ENCODE measurements at regions not wholly inside any gene's neighbourhood (a gene's known extent, or its start where the extent isn't known, plus 50 kb on each side); places are given as distances from the start of the nearest gene placed in this dataset.
"Not testable (repeated sequence)": the region's sequence is repeated elsewhere in the genome, so short reads cannot be mapped to it uniquely, and the experiment has no call there.

DNA sequence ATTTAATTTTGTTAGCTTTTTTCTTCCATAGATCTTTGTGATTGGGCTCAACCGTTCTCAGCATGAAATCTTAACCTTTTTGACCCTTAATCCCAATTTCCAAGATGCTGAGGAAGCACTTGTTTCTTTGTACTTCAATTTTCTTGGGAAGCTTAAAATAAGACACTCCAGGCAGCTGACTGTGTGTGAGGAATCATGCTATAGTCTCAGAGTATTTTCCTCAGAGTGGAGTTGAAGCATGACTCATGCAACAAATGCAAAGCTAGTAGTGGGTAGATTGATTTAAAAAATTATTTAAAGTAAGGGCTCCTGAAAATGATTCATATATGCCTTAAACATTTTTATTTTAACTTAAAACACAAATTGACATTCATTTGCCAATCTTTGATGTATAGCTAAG, 168.7 kb downstream of the BTBD3 start:
- Mint-ChIP-seq H3K4me1 (peaks cover 35% of the 10 kb centered on the region), H3K27ac (no peak overlapping the region), H3K9me3 (no peaks in the 10 kb centered on the region), H3K4me3 (no peak overlapping the region), H3K36me3 (peaks cover 2% of the 10 kb centered on the region), H3K27me3 (ENCODE audit: insufficient read depth, low read depth) (no peaks in the 10 kb centered on the region)
- H3K27ac ChIP-seq, result peak overlapping the region; percentile 25
- no peaks in the 10 kb centered on the region for H4K20me1 ChIP-seq (ENCODE audit: low read depth)
- H3K4me3 ChIP-seq, result no peak overlapping the region
- no peak overlapping the region for H3K9ac ChIP-seq
- H3K9me3 ChIP-seq (ENCODE audit: low read depth), result no peaks in the 10 kb centered on the region
- DNase-seq (ENCODE audit: low spot score), result peak; percentile 50
- no peaks in the 10 kb centered on the region for H3K27me3 ChIP-seq
- H3K4me1 ChIP-seq, result peaks cover 34% of the 10 kb centered on the region
- no peak overlapping the region for H2AFZ ChIP-seq (replicated peaks)
- no peak for TF ChIP-seq EZH2 (IDR thresholded peaks at IDR 0.05)
- TF ChIP-seq EZH2phosphoT487 (IDR thresholded peaks at IDR 0.05), result no peak
- TF ChIP-seq, protein P1, sequence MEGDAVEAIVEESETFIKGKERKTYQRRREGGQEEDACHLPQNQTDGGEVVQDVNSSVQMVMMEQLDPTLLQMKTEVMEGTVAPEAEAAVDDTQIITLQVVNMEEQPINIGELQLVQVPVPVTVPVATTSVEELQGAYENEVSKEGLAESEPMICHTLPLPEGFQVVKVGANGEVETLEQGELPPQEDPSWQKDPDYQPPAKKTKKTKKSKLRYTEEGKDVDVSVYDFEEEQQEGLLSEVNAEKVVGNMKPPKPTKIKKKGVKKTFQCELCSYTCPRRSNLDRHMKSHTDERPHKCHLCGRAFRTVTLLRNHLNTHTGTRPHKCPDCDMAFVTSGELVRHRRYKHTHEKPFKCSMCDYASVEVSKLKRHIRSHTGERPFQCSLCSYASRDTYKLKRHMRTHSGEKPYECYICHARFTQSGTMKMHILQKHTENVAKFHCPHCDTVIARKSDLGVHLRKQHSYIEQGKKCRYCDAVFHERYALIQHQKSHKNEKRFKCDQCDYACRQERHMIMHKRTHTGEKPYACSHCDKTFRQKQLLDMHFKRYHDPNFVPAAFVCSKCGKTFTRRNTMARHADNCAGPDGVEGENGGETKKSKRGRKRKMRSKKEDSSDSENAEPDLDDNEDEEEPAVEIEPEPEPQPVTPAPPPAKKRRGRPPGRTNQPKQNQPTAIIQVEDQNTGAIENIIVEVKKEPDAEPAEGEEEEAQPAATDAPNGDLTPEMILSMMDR (IDR thresholded peaks at IDR 0.05), result no peak
- H3K79me2 ChIP-seq (ENCODE audit: low read depth), result no peaks in the 10 kb centered on the region
- peaks cover 16% of the 10 kb centered on the region for H3F3A ChIP-seq (ENCODE audit: low read depth)
- no peaks in the 10 kb centered on the region for H3K36me3 ChIP-seq
- H3K4me2 ChIP-seq, result peak overlapping the region; percentile 20

DNA sequence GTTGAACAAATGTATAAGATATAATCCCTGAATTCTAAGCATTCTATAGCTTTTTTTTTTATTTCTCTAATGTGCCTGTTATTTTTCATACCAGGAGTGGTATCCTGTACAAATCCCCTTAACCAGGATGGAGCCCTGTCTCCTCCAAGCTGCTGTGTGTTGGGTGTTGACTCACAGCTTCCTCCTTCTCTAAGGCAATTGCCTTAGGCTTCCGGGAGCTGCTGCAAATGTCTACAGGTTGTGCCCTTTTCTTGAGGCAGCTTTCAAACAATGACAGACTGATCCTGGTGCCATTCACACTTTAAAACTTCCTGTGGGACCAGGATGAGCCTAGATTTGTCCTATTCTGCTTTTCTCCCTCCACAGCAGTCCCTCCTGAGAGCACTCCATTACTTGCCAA, 173.2 kb downstream of the BTBD3 start:
- H3F3A ChIP-seq (ENCODE audit: low read depth), result peaks cover 14% of the 10 kb centered on the region
- TF ChIP-seq EZH2 (IDR thresholded peaks at IDR 0.05), result no peak
- no peak for TF ChIP-seq EZH2phosphoT487 (IDR thresholded peaks at IDR 0.05)
- TF ChIP-seq, protein P1 (IDR thresholded peaks at IDR 0.05), result no peak

DNA sequence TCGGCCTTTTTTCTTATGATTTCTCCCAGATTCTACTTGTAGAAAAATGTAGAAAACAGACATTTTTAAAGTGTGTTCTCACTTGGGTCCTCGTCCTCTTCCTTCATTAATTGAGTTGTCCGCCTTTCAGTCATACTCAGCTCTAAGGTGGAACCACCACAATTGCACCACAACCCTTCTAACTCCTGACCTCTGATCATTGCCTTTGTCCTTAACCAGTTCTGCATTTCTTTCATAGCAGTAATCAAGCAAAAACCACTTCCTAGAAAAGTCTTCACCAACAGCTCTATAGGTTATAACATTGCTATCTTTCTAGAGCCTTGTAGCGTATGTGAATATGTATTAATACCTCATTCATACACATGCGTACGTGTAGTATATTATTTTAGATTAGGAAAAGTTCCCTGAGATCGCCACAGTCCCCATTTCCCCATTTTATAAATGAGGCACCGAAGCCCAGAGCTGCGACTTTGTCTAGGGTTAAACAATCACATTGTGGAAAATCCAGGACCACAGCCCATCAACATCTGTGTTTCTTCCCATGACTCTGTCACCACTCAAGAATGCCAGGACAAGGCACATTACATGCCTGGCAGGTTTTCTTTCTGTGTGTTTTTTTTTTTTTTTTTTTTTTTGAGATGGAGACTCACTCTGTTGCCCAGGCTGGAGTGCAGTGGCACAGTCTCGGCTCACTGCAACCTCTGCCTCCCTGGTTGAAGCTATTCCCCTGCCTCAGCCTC, 175.5 kb downstream of the BTBD3 start:
- no peak overlapping the region for H3K4me3 Mint-ChIP-seq
- no peak for DNase-seq (ENCODE audit: low spot score)
- Histone ChIP-seq H3K27me3 (no peaks in the 10 kb centered on the region), H2AFZ (replicated peaks) (no peak overlapping the region), H3K4me2 (no peak overlapping the region), H3K4me3 (no peak overlapping the region), H3K9ac (no peak overlapping the region), H3K79me2 (ENCODE audit: low read depth) (no peaks in the 10 kb centered on the region), H4K20me1 (ENCODE audit: low read depth) (no peaks in the 10 kb centered on the region), H3K9me3 (ENCODE audit: low read depth) (no peaks in the 10 kb centered on the region), H3K4me1 (no peaks in the 10 kb centered on the region), H3K27ac (no peak overlapping the region), H3F3A (ENCODE audit: low read depth) (no peaks in the 10 kb centered on the region), H3K36me3 (no peaks in the 10 kb centered on the region)
- H3K36me3 Mint-ChIP-seq, result no peaks in the 10 kb centered on the region
- no peak for TF ChIP-seq EZH2phosphoT487 (IDR thresholded peaks at IDR 0.05)
- TF ChIP-seq EZH2 (IDR thresholded peaks at IDR 0.05), result no peak
- TF ChIP-seq, protein P1 (IDR thresholded peaks at IDR 0.05), result no peak
- H3K4me1 Mint-ChIP-seq, result peaks cover under 1% of the 10 kb centered on the region
- H3K27me3 Mint-ChIP-seq (ENCODE audit: insufficient read depth, low read depth), result no peaks in the 10 kb centered on the region
- H3K27ac Mint-ChIP-seq, result peak overlapping the region; percentile 5
- H3K9me3 Mint-ChIP-seq, result no peaks in the 10 kb centered on the region

More for the DNA sequence above, 173.2 kb downstream of the BTBD3 start:
- no peak overlapping the region for H3K4me2 ChIP-seq
- no peaks in the 10 kb centered on the region for H3K9me3 ChIP-seq (ENCODE audit: low read depth)
- Mint-ChIP-seq H3K4me3 (no peak overlapping the region), H3K27me3 (ENCODE audit: insufficient read depth, low read depth) (no peaks in the 10 kb centered on the region), H3K27ac (no peak overlapping the region), H3K4me1 (peaks cover 19% of the 10 kb centered on the region), H3K9me3 (no peaks in the 10 kb centered on the region), H3K36me3 (no peaks in the 10 kb centered on the region)
- H3K36me3 ChIP-seq, result no peaks in the 10 kb centered on the region
- no peaks in the 10 kb centered on the region for H3K79me2 ChIP-seq (ENCODE audit: low read depth)
- no peak for DNase-seq (ENCODE audit: low spot score)
- H3K27me3 ChIP-seq, result no peaks in the 10 kb centered on the region
- no peak overlapping the region for H3K4me3 ChIP-seq
- peaks cover 18% of the 10 kb centered on the region for H3K4me1 ChIP-seq
- no peak overlapping the region for H3K27ac ChIP-seq
- H4K20me1 ChIP-seq (ENCODE audit: low read depth), result no peaks in the 10 kb centered on the region
- H3K9ac ChIP-seq, result no peak overlapping the region
- H2AFZ ChIP-seq (replicated peaks), result no peak overlapping the region

DNA sequence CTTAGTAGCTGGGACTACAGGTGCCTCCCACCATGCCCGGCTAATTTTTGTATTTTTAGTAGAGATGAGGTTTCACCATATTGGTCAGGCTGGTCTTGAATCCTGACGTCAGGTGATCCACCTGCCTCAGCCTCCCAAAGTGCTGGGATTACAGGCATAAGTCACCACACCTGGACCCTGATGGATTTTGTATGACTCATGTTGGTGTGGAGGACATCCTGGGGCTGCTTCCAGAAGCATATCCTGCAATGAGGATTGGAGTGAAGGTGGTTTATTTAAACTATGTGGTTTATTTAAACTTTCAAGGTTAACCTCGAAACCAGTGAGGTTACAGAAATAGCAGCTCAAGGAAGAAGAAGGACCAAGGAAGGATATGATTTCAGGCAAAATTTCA, 176.1 kb downstream of the BTBD3 start:
- H3K9me3 Mint-ChIP-seq; H3K79me2 ChIP-seq (ENCODE audit: low read depth); H3K4me2 ChIP-seq; H3K4me1 ChIP-seq; H3K4me3 ChIP-seq; H3K4me1 Mint-ChIP-seq; H3K36me3 Mint-ChIP-seq; H3K4me3 Mint-ChIP-seq; H3K27ac Mint-ChIP-seq; H2AFZ ChIP-seq (replicated peaks); H3K9ac ChIP-seq; H3K36me3 ChIP-seq; H3K27me3 Mint-ChIP-seq (ENCODE audit: insufficient read depth, low read depth); H3K9me3 ChIP-seq (ENCODE audit: low read depth); H4K20me1 ChIP-seq (ENCODE audit: low read depth); DNase-seq (ENCODE audit: low spot score); H3F3A ChIP-seq (ENCODE audit: low read depth); H3K27me3 ChIP-seq; H3K27ac ChIP-seq: not testable (repeated sequence)
